NT2/D1 (cell line): ENCODE measurements at regions not wholly inside any gene's neighbourhood (a gene's known extent, or its start where the extent isn't known, plus 50 kb on each side); places are given as distances from the start of the nearest gene placed in this dataset.

Experiments used
- DNase-seq: peaks from one replicate; pipeline ENCODE4 v3.0.0-alpha.2; 2011; ENCODE audit warnings: low read depth, low spot score
- H3K27me3 ChIP-seq: 2 replicates; pipeline ENCODE4 v1.6.0; 2011; ENCODE audit warnings: mild to moderate bottlenecking; ENCODE audit not compliant: insufficient read length, insufficient read depth
- H3K36me3 ChIP-seq: 2 replicates; pipeline ENCODE4 v1.6.1; 2011; ENCODE audit warnings: mild to moderate bottlenecking, low read length, mixed read lengths; ENCODE audit not compliant: insufficient read depth, insufficient read length
- H3K4me1 ChIP-seq: 2 replicates; pipeline ENCODE4 v1.5.1; 2011; ENCODE audit not compliant: insufficient read depth, insufficient read length
- H3K4me3 ChIP-seq: 2 replicates; pipeline ENCODE4 v1.5.1; 2011; ENCODE audit warnings: low read depth; ENCODE audit not compliant: insufficient read length
- H3K9ac ChIP-seq: 2 replicates; pipeline ENCODE4 v1.6.0; 2011; ENCODE audit warnings: low read depth; ENCODE audit not compliant: insufficient read length
- H3K9me3 ChIP-seq: 2 replicates; pipeline ENCODE4 v1.5.1; 2011; ENCODE audit warnings: mild to moderate bottlenecking, low read length; ENCODE audit not compliant: insufficient read depth
- SUZ12 ChIP-seq: IDR thresholded peaks from 2 replicates; pipeline ENCODE4 v1.6.1; 2011; ENCODE audit not compliant: insufficient read length, insufficient read depth; ENCODE audit errors: extremely low read depth
- YY1 ChIP-seq: IDR thresholded peaks from 2 replicates; pipeline ENCODE4 v1.6.1; 2011; ENCODE audit not compliant: insufficient read length, insufficient read depth
- ZNF274 ChIP-seq: IDR thresholded peaks from 2 replicates; pipeline ENCODE4 v1.6.1; 2011; ENCODE audit warnings: mild to moderate bottlenecking, low read depth, low read length

GRCh38 chr1:221059506-221059905, 180.3 kb downstream of the HLX start:
- DNase-seq = no peak
- TF ChIP-seq YY1 (no peak), SUZ12 (no peak), ZNF274 (no peak)
- Histone ChIP-seq H3K36me3 (no peaks in the 10 kb centered on the region), H3K4me1 (no peaks in the 10 kb centered on the region), H3K9me3 (no peaks in the 10 kb centered on the region), H3K27me3 (no peaks in the 10 kb centered on the region), H3K4me3 (no peak overlapping the region), H3K9ac (no peak overlapping the region)

DNA sequence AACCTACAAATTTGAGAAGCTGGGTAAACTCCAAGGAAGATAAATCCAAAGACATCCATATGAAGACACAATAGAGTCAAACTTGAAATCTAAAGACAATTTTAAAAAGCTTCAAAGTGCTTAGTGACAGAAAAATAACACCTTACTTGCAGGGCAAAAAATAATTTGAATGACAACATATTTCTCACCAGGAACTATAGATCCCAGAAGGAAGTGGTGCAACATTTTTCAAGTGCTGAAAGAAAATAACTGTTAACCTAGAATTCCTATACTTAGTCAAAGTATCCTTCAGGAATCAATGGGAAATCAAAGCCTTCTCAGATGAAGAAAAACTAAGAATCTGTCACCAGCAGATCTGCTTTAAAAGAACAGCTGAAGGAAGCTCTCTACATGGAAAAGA, 184.4 kb downstream of the HLX start:
- TF ChIP-seq SUZ12 (no peak), YY1 (no peak), ZNF274 (no peak)
- H3K9ac ChIP-seq = no peak overlapping the region
- DNase-seq = no peak
- H3K36me3 ChIP-seq = no peaks in the 10 kb centered on the region
- H3K27me3 ChIP-seq = no peaks in the 10 kb centered on the region
- no peak overlapping the region for H3K4me3 ChIP-seq
- H3K9me3 ChIP-seq = no peaks in the 10 kb centered on the region
- no peaks in the 10 kb centered on the region for H3K4me1 ChIP-seq

DNA sequence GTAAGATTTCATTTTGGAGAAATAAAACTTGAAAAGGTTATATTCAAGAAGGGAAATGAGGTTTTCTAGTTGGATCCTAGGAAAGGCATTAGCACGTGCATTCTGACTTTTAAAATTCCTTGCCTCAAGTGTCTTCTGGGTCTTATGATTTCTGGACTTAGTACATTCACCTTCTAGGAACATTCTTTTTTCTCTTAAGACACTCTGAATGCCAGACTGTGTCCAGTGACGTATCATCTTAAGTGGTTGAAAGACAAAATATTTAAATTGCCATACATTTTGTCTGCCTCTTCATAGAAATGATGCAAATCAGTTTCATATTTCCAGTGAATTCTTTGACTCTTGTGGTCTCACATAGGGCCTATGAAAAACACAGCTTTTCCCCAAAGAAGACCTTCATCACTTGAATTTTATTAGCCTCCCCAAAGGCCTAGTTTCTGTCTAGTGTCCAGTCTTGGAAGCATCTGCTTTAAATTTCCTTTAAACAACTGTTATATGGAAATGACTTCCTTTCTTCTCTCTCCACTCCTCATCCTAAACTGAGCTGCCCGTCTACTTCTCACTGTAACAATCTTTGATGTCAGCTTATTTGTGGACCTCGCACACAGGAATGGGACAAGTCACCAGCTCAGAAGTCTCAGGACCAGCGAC, 187.2 kb downstream of the HLX start:
- H3K4me3 ChIP-seq = no peak overlapping the region
- no peak overlapping the region for H3K9ac ChIP-seq
- no peaks in the 10 kb centered on the region for H3K4me1 ChIP-seq
- H3K27me3 ChIP-seq = no peaks in the 10 kb centered on the region
- no peak for DNase-seq
- no peaks in the 10 kb centered on the region for H3K36me3 ChIP-seq
- TF ChIP-seq ZNF274 (no peak), YY1 (no peak), SUZ12 (no peak)
- H3K9me3 ChIP-seq = no peaks in the 10 kb centered on the region

DNA sequence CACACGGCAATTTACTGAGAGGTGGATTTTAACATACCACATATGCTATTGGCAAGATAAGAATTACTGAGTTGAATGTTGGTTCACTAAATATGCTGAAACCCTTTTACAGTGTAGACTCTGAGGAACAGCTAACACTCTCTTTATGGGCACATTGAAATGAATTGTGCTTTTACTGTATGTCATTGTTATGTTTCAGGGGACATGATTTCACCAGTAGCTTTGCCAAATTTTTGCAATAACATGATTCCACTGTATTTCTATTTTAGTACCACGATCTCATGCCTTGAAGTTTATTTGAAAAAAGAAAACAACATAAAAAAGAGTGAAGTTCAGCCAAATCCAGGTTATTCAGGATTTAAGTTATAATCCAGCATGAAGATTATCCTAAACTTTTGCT, 188.5 kb downstream of the HLX start:
- Histone ChIP-seq H3K9ac (no peak overlapping the region), H3K36me3 (no peaks in the 10 kb centered on the region), H3K4me3 (no peak overlapping the region), H3K4me1 (no peaks in the 10 kb centered on the region), H3K27me3 (no peaks in the 10 kb centered on the region), H3K9me3 (no peaks in the 10 kb centered on the region)
- TF ChIP-seq SUZ12 (no peak), YY1 (no peak), ZNF274 (no peak)
- DNase-seq = no peak

DNA sequence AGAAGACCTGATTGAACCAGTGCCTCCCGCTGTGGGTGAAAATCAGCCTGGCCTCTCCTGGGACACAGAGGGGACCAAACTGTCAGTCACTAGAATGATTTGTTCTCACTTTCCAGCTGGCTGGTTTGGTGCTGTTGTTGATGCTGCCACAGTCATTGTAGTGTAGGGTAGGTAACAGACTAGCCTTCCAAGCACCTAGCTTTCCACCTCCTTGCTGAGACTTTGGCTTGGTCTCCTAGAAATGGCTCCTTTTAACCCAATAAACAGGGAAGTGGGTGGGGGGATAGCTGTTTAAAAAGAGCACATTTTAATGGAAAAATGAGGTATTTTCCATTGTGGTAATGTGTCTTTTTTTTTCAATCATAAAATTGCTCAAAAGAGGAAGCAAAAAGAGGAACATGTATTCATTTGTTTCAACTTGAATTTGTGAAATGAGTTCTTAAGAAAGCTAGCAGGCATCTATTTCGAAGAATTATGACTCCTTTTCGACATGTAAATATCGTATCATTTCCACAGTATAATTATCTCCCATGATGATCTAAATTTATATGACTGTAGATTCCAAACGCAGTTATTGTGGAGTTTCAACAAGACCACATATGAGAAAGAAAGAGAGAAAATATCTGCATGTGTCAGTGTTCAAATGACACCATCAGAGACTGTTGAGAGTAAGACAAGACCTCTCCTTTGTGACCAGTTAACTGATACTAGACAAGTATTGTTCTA, 190.1 kb downstream of the HLX start:
- no peak overlapping the region for H3K9ac ChIP-seq
- H3K9me3 ChIP-seq = peaks cover 7% of the 10 kb centered on the region; the same call in 1 of the 2 replicates
- TF ChIP-seq YY1 (no peak), SUZ12 (no peak), ZNF274 (no peak)
- DNase-seq = no peak
- no peaks in the 10 kb centered on the region for H3K36me3 ChIP-seq
- no peaks in the 10 kb centered on the region for H3K27me3 ChIP-seq
- no peak overlapping the region for H3K4me3 ChIP-seq
- no peaks in the 10 kb centered on the region for H3K4me1 ChIP-seq

- H3K4me3 ChIP-seq = no peak overlapping the region
- no peaks in the 10 kb centered on the region for H3K27me3 ChIP-seq
- no peaks in the 10 kb centered on the region for H3K4me1 ChIP-seq
- TF ChIP-seq YY1 (no peak), SUZ12 (no peak)
- no peaks in the 10 kb centered on the region for H3K36me3 ChIP-seq
- no peak overlapping the region for H3K9ac ChIP-seq
- no peak for DNase-seq
- peaks cover 7% of the 10 kb centered on the region; the same call in 1 of the 2 replicates for H3K9me3 ChIP-seq
Observed at GRCh38 chr1:221069986-221070385, 190.7 kb downstream of the HLX start.

GRCh38 chr1:221071777-221072176, 192.5 kb downstream of the HLX start:
- no peak overlapping the region for H3K9ac ChIP-seq
- no peak for DNase-seq
- no peaks in the 10 kb centered on the region for H3K36me3 ChIP-seq
- TF ChIP-seq SUZ12 (no peak), ZNF274 (no peak), YY1 (no peak)
- no peaks in the 10 kb centered on the region for H3K4me1 ChIP-seq
- H3K9me3 ChIP-seq = peaks cover 7% of the 10 kb centered on the region; the same call in 1 of the 2 replicates
- no peaks in the 10 kb centered on the region for H3K27me3 ChIP-seq
- no peak overlapping the region for H3K4me3 ChIP-seq
